PC-3 (cell line): ENCODE measurements at regions not wholly inside any gene's neighbourhood (a gene's known extent, or its start where the extent isn't known, plus 50 kb on each side); places are given as distances from the start of the nearest gene placed in this dataset.

Experiments used
- ATAC-seq: fragments of 200-7000 bp; cut with Tn5 transposase; 2 replicates; pipeline ENCODE4 v1.9.1; 2020; ENCODE audit warnings: mild to moderate bottlenecking, moderate library complexity
- BruUV-seq: library from RNA; stranded (reverse); fragments of 400-500 nt; replicated peaks from 2 replicates; lab custom pipeline; 2021; lab: Mats Ljungman, UMichigan
- CTCF ChIA-PET: fragments of 300-600 bp; sonication (Branson Sonifier 250); formaldehyde crosslinking; loops from one replicate; lab custom pipeline; 2022; ENCODE audit warnings: antibody characterized with exemption; lab: Charles Lee
- POLR2A ChIA-PET: fragments of 300-600 bp; sonication (Branson Sonifier 250); formaldehyde crosslinking; loops from one replicate; lab custom pipeline; 2022; ENCODE audit warnings: antibody characterized with exemption; ENCODE audit not compliant: unreplicated experiment; lab: Charles Lee
- DNase-seq: peaks from one replicate; pipeline ENCODE4 v3.0.0-alpha.2; 2015
- H2AFZ ChIP-seq: fragments of 300-600 bp; sonication (generic); 2 replicates; pipeline ENCODE4 v1.6.0; 2016; ENCODE audit warnings: antibody characterized with exemption, low read length
- H3F3A ChIP-seq: fragments of 300-600 bp; sonication (generic); one replicate; pipeline ENCODE4 v1.6.0; 2017; ENCODE audit warnings: antibody characterized with exemption, low read length, control low read depth, mild to moderate bottlenecking; ENCODE audit not compliant: unreplicated experiment
- H3K27ac ChIP-seq: fragments of 300-600 bp; sonication (generic); 2 replicates; pipeline ENCODE4 v1.5.1; 2016; ENCODE audit warnings: mild to moderate bottlenecking, low read length
- H3K27me3 ChIP-seq: fragments of 300-600 bp; sonication (generic); 2 replicates; pipeline ENCODE4 v1.6.1; 2016; ENCODE audit warnings: low read length, mixed read lengths
- H3K36me3 ChIP-seq: fragments of 300-600 bp; sonication (generic); 2 replicates; pipeline ENCODE4 v1.6.1; 2016; ENCODE audit warnings: low read depth, mixed run types, low read length, mixed read lengths
- H3K4me1 ChIP-seq: fragments of 300-600 bp; sonication (generic); 2 replicates; pipeline ENCODE4 v1.5.1; 2016; ENCODE audit warnings: low read length; ENCODE audit not compliant: insufficient read depth
- H3K4me2 ChIP-seq: fragments of 300-600 bp; sonication (generic); 2 replicates; pipeline ENCODE4 v1.6.0; 2016; ENCODE audit warnings: low read length
- H3K4me3 ChIP-seq: fragments of 300-600 bp; sonication (generic); 2 replicates; pipeline ENCODE4 v1.5.1; 2016; ENCODE audit warnings: mild to moderate bottlenecking, low read length, mixed read lengths
- H3K79me2 ChIP-seq: fragments of 300-600 bp; sonication (generic); 2 replicates; pipeline ENCODE4 v1.6.1; 2017; ENCODE audit warnings: low read length, mixed read lengths
- H3K9ac ChIP-seq: fragments of 300-600 bp; sonication (generic); 2 replicates; pipeline ENCODE4 v1.6.0; 2016; ENCODE audit warnings: mild to moderate bottlenecking, low read length
- H3K9me2 ChIP-seq: fragments of 300-600 bp; sonication (generic); replicated peaks from 2 replicates; pipeline ENCODE4 v1.6.1; 2016; ENCODE audit warnings: mixed run types, low read length, mixed read lengths
- H3K9me3 ChIP-seq: fragments of 300-600 bp; sonication (generic); 2 replicates; pipeline ENCODE4 v1.6.1; 2016; ENCODE audit warnings: low read length, mixed read lengths
- H4K20me1 ChIP-seq: fragments of 300-600 bp; sonication (generic); 2 replicates; pipeline ENCODE4 v1.6.1; 2016; ENCODE audit warnings: low read length, mixed read lengths
- EZH2 ChIP-seq: fragments of 300-600 bp; sonication (generic); IDR thresholded peaks from one replicate; pipeline ENCODE4 v1.6.1; 2017; ENCODE audit warnings: antibody characterized with exemption, mild to moderate bottlenecking, low read length; ENCODE audit not compliant: unreplicated experiment
- EZH2phosphoT487 ChIP-seq: fragments of 300-600 bp; sonication (generic); IDR thresholded peaks from 2 replicates; pipeline ENCODE4 v1.6.1; 2018; ENCODE audit warnings: mild to moderate bottlenecking, antibody characterized with exemption, low read length, borderline replicate concordance
- intact Hi-C: fragments of 100-400 bp; cut with micrococcal nuclease; formaldehyde crosslinking; loops from 2 replicates; pipeline ENCODE4 v1.9.0; 2023
- TF ChIP-seq, protein P1 (sequence below): fragments of 300-600 bp; sonication (generic); conservative IDR thresholded peaks from 2 replicates; pipeline ENCODE4 v1.5.1; 2017; ENCODE audit warnings: antibody characterized with exemption, low read depth, mild to moderate bottlenecking, low read length

DNA sequence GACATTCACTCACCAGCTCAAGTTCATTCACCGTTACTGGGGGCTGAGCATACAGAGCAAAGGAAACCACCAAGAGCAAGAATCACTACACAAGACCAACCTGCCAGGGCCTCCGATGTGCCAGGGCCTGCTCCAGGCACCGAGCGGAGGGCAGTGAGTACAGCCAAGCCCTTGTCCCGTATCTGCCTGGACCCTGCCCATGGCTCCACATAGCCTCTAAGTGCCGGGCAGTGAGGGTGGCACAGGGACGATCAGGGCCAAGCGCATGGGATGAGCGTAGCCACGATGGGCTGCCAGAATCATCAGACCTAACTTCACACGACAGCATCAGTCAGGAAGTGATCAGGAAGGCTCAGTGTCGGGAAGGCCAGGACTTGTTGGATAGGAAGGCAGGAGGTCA, 199.6 kb downstream of the BCL11B start:
- no peak for ATAC-seq
- Histone ChIP-seq H3K79me2 (no peaks in the 10 kb centered on the region), H3K27ac (no peak overlapping the region), H3K36me3 (no peaks in the 10 kb centered on the region), H3F3A (no peaks in the 10 kb centered on the region), H3K27me3 (peaks cover 18% of the 10 kb centered on the region), H3K9me3 (no peaks in the 10 kb centered on the region), H3K9me2 (no peaks in the 10 kb centered on the region), H4K20me1 (no peaks in the 10 kb centered on the region), H3K4me2 (no peak overlapping the region), H3K4me1 (no peaks in the 10 kb centered on the region), H3K4me3 (no peak overlapping the region), H2AFZ (no peak overlapping the region), H3K9ac (no peak overlapping the region)
- POLR2A ChIA-PET: no interaction called here
- intact Hi-C loops: no loop called here
- CTCF ChIA-PET: no interaction called here
- DNase-seq: no peak
- no TSS peak for BruUV-seq
- TF ChIP-seq, protein P1, sequence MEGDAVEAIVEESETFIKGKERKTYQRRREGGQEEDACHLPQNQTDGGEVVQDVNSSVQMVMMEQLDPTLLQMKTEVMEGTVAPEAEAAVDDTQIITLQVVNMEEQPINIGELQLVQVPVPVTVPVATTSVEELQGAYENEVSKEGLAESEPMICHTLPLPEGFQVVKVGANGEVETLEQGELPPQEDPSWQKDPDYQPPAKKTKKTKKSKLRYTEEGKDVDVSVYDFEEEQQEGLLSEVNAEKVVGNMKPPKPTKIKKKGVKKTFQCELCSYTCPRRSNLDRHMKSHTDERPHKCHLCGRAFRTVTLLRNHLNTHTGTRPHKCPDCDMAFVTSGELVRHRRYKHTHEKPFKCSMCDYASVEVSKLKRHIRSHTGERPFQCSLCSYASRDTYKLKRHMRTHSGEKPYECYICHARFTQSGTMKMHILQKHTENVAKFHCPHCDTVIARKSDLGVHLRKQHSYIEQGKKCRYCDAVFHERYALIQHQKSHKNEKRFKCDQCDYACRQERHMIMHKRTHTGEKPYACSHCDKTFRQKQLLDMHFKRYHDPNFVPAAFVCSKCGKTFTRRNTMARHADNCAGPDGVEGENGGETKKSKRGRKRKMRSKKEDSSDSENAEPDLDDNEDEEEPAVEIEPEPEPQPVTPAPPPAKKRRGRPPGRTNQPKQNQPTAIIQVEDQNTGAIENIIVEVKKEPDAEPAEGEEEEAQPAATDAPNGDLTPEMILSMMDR: no peak
- TF ChIP-seq EZH2phosphoT487 (no peak), EZH2 (no peak)

DNA sequence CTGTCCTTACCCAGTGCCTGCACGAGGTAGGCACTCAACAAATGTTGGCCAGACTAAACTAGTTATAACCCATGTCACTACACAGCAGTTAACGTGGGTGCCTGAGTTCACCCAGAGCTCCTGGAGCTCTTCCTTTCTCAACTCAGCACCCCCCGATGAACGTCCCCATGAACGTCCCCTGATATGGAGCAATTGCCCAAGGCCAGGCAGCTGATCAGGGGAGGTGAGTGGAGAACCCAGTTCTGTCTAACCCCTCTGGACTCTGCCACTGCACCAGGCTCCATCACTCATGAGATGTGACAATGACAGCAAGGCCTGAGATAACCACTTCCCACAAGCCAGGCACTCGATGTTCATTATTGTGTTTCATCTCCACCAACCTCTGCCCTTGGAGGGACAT, 199.0 kb downstream of the BCL11B start:
- Histone ChIP-seq H4K20me1 (no peaks in the 10 kb centered on the region), H3K9me2 (no peaks in the 10 kb centered on the region), H3K9ac (no peak overlapping the region), H3K27ac (no peak overlapping the region), H2AFZ (no peak overlapping the region), H3K79me2 (no peaks in the 10 kb centered on the region), H3K4me2 (no peak overlapping the region), H3K4me1 (no peaks in the 10 kb centered on the region), H3K4me3 (no peak overlapping the region), H3K27me3 (peaks cover 18% of the 10 kb centered on the region), H3K36me3 (no peaks in the 10 kb centered on the region), H3K9me3 (no peaks in the 10 kb centered on the region), H3F3A (no peaks in the 10 kb centered on the region)
- CTCF ChIA-PET: no interaction called here
- BruUV-seq: no TSS peak
- ATAC-seq (no peak), DNase-seq (no peak)
- intact Hi-C loops: no loop called here
- POLR2A ChIA-PET: no interaction called here
- no peak for TF ChIP-seq EZH2
- no peak for TF ChIP-seq EZH2phosphoT487
- TF ChIP-seq, protein P1: no peak

DNA sequence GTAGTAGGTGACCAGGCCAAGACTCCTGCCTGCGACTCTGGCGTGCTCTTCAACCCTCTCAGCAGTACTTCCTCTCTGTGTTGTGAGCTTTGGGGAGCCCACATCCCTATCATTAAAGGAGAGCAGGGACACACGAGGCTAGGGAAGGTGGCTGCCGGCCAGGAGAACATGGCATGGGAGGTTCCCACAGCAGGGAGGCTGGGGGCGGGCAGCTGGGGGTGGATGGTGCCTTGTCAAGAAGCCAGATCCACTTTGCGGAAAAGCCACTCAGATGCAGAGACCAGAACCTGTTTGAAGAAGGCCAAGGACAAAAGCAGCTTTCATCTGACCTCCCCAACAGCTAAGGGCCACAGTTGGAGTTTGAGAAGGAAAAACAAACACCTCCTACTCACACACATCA, 198.6 kb downstream of the BCL11B start:
- intact Hi-C loops: no loop called here
- no peaks in the 10 kb centered on the region for H3K4me1 ChIP-seq
- H3K9me3 ChIP-seq: no peaks in the 10 kb centered on the region
- ChIA-PET CTCF (no interaction called here), POLR2A (no interaction called here)
- no peak for TF ChIP-seq EZH2
- TF ChIP-seq, protein P1: no peak
- TF ChIP-seq EZH2phosphoT487: no peak
- H3K9ac ChIP-seq: no peak overlapping the region
- no peak overlapping the region for H3K27ac ChIP-seq
- DNase-seq (no peak), ATAC-seq (no peak)
- no TSS peak for BruUV-seq
- no peaks in the 10 kb centered on the region for H4K20me1 ChIP-seq
- H3K36me3 ChIP-seq: no peaks in the 10 kb centered on the region
- H2AFZ ChIP-seq: no peak overlapping the region
- H3K79me2 ChIP-seq: no peaks in the 10 kb centered on the region
- H3K4me3 ChIP-seq: no peak overlapping the region
- no peaks in the 10 kb centered on the region for H3K9me2 ChIP-seq
- H3K27me3 ChIP-seq: peaks cover 19% of the 10 kb centered on the region
- H3F3A ChIP-seq: no peaks in the 10 kb centered on the region
- no peak overlapping the region for H3K4me2 ChIP-seq
